HG03575 (cell line): ENCODE measurements at regions not wholly inside any gene's neighbourhood (a gene's known extent, or its start where the extent isn't known, plus 50 kb on each side); places are given as distances from the start of the nearest gene placed in this dataset.
"Not testable (repeated sequence)": the region's sequence is repeated elsewhere in the genome, so short reads cannot be mapped to it uniquely, and the experiment has no call there.

ENCODE experiments used
- ATAC-seq: cut with Tn5 transposase; IDR thresholded peaks from one replicate; pipeline ENCODE4 v1.9.1; 2021; ENCODE audit not compliant: unreplicated experiment, insufficient number of reproducible peaks, low FRiP score; ENCODE audit errors: extremely low read depth

DNA sequence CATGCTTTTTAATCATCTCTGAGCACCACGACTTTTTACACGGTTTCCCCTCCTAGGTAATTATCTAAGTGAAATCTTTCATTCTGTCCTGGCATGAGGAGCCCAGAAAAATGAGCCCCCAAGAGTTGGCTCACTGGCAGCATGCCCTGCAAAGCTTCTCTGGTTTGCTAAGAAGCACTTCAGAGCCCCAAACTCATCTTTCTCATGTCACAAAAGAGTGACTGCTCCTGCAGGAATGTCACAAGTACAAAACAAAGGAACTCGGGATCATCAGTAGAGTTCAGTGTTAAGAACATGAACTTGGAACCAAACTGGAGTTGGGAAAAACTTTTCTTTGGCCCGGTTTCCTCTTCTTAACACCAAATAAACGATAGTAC is 123.9 kb downstream of the FOXB1 start:
- no peak for ATAC-seq

DNA sequence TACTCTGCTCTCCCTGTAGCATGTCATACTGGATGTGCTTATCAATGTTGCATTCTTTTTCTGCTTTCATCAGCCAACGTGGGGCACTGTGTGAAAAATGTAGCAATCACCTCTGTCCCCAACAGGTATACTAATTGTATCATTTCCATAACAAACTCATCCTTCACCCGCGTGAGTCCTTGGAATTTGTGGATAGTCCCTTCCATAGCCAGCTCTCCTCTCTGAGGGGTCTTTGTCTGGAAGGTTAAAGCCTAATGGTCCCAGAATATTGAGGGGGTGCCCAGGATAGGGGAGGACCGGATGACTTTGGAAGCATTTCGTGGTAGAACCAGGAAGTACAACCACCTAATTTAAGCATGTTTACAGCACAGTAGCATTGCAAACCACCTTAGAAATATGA is 124.6 kb downstream of the FOXB1 start:
- no peak for ATAC-seq

DNA sequence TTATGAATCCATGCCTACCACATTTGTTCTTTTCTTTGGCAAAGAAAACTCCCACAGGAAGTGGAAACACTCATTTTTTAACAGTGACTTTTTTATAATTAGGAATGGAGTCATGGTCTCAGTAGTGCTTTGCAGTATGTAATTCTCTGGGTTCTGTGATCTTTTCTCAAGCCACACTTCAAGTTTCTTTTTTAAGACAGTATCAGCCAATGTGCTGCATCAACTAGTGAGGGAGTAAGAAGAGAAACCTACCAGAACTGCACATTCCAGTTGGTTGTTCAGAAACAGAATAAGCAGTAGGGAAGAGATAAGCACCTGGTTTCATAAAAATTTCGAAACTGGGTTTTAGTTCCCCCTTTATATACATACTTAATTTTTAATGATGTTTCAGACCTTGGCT is 126.3 kb downstream of the FOXB1 start:
- no peak for ATAC-seq

DNA sequence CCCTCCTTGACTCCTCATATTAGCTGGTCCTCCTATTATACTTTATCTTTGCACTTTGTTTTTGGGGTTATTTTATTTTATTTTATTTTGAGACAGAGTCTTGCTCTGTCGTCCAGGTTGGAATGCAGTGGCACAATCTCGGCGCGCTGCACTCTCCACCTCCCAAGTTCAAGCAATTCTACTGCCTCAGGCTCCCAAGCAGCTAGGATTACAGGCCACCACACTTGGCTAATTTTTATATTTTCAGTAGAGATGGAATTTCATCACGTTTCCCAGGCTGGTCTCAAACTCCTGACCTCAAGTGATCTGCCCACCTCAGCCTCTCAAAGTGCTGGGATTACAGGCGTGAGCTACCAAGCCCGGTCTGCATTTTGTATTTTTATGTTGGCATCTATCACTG is 126.7 kb downstream of the FOXB1 start:
- ATAC-seq, result no peak

DNA sequence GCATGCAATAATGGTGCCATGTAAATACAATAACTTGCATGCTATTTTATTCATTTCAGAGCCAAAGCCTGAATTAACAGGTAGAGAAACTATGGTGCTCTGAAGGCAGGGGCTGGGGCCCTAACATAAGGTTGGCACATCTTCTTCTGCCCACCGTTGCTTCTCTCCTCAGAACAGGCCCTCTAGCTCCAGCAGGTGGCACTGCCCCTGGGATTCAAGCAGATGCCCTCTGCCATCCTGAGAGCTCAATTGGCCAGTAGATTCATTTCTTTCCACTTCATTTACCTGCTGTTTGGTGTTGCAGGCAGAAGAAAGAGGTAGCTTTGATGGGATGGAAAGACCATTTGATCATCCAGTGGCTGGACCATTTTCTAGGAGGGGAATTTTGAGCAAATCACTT is 130.5 kb downstream of the FOXB1 start:
- ATAC-seq, result no peak

DNA sequence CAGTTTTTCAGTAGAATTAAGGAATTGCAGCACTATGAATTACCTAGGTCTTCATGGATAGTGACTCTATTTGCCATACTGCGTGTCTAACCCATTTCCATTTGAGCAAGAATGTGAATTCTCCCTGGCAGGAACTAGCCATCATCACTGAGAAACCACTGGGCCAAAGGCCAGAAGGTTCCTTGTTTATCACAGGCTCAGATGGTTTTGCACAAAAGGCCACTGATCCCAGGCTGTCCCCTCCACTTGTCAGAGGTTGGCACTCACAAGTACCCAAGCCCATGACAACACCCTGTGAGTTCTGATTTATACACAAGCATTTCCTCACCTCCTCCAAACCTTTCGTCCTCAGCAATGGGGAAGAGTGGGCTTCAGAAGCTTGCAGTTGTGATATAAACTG is 131.8 kb downstream of the FOXB1 start:
- ATAC-seq, result no peak

DNA sequence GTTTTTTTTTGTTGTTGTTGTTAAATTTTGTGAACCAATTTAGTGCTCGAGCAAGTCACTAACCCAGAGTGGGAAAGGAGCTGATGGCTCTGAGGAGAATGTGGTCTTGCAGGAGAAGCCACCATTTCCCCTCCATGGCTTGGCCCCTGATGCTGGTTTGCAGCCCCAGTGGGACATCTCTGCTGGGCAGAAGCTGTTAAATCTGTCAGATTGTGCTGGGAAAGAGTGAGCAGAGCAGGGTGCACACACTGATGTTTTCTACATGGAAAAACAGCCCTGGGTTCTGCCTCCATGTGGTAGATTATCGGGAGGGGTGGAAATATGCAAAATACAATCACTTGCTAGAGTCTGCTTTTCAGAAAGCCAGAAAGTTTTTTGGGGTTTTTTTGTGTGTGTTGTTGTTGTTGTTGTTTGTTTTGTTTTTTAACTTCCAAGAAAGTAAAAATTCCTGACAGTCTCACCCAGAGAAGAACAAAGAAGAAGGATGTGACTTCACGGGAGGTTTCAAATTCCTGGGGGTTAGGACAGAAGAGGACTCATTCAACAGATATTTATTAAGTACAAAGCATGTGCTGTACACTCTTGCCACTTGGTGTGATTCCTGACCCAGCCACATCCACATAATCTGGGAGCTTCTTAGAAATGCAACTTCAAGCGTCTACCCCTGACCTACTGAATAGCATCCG is 133.7 kb downstream of the FOXB1 start:
- ATAC-seq, result no peak

DNA sequence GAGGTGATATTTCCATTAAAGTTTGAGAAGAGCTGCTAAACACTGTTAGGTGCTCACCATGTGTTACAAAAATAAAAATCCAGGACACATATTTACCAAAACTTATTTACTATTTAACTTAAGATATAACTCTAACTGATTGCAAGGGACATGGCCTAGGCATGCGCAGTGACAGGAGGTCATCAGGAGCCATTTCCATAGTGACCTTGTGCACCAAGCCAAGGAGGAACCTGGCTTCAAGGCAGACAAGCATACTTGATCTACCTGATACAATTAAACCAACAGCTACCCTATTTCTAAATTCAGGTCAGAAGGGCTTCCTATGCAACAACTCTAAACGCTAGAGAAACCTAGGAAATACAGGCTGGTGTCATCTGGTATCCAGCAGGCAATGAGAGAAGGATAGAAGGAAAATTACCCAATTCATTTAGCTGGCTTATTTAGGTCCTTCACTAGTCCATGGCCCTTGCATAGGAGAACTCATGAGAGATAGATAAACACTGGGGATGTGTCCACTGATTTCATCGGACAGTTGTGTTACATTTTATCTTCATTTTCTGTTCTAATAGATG is 134.4 kb downstream of the FOXB1 start:
- ATAC-seq, result no peak

DNA sequence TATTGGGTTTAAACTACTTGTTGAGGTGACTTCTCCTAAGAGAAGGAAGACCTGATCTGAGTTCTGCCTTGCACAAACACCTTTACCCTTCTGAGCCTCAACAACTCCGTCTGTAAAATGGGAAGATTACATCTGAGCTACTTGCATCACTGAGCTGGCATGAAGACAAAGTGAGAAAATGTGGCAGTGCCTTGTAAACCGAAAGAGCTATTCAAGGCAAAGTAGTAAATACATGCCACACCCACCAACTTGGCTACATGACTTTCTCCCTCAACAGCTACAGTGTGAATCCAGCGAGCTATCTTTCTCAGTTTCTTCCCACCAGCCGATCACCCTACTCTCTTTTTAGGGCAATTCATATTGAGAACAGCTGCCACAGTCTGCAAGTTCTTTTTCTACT is 148.3 kb downstream of the FOXB1 start:
- no peak for ATAC-seq

DNA sequence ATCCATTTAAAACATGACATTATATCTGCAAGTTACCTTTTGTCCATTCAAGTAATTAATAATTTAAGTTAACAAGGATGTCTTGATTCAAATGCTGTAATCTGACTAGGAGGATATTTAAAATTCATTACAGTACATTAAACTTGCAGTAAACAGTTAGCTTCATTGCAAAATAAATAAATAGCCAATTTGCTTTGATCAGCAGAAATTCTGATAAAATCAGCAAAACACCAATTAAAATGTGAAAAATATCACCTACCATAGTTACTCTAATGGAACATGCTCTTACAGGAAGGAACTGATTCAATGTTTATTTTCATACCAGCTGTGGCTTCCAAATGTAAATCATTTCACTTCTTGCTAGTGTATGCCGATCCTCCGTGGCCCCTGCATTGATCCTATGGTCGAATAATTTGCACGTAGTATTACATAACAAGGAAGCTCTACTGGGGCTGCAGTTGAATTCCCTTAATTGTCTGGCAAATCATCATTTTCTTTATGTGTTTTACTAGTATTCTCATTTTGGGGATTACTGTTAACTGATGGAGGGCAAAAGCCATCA is 150.7 kb downstream of the FOXB1 start:
- no peak for ATAC-seq

DNA sequence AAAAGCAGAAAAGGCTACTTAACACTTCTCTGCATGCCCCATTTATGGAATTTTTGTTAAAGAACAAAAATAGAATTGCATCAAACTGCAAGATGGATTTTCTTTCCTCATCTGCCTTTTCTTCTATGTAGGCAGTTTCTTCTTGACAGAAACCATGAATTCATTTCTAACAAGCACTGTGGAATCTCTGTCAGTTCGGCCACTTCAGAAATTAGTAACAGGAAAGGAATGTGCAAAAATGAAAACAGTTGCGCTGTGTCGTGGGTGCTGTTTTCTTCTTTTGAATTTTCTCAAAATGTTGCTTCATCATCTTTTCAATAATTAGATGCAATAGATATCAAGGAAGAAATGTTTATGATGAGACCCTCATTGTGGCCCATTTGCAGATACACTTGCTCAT is 151.6 kb downstream of the FOXB1 start:
- ATAC-seq, result no peak

DNA sequence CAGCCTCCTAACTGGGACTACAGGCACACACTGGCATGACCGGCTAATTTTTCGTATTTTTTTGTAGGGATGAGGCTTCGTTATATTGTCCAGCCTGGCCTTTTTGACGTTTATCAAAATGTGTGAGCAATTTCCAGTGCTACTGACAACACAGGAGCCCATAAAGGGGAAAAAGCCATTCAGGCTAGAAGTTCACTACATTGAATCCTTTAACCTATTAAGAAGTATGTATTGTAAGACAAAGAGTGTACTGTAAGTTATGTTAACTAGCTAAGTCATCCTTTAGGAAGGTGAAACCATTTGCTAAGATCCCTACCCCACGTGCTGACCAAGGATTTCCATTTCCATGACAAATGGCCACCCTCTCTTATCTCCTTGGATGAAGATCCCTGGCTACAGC is 156.8 kb downstream of the FOXB1 start:
- no peak for ATAC-seq

DNA sequence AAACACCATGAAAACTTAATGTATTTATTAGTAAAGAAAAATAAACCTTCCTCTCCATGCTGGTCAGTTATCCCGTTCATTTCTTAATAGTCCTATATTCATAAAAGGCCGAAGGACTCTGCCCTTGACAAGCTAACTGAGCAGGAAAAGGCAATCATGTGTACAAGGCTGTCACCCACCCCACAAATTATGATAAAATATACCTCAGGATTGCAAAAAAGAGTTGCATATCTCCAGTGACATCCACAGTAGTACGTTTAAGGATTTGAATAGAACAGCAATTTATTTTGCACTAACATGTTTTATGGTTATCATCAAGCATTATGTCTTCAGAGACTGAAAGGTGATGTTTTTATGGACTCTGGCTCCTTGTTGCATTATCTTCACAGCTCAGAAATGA is 157.6 kb downstream of the FOXB1 start:
- no peak for ATAC-seq

DNA sequence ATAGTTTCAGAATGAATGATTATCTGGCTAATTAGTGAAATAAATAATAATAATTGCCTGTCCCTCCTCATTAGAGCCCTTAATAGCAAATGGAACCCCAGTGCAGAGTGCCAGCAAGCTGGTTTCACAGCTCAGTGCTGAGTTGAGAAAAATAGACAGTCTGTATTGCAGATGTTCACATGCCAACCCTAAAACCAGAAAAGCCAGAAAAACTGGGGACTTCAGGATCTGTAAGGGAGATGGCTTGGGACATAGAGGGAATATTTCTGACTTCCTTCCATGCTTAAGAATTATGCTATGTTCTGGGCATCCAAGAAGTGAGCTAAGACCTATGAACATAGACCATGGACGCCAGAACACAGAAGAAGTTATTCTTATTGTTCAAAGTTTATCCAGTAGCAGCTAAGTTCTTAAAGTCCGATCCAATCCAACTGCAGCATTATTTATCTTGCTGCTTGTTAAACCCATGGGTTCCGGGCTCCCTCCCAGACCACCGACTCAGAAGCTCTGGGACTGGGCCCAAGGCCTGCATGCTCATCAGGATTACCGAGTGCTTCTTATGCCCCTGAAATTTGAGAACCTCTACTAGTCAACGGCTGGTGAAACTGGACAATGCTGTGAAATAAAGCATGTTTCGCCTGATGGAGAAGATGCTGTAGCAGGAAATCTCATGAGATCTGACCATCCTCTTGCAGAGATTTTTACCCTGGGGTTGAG is 158.3 kb downstream of the FOXB1 start:
- no peak for ATAC-seq

DNA sequence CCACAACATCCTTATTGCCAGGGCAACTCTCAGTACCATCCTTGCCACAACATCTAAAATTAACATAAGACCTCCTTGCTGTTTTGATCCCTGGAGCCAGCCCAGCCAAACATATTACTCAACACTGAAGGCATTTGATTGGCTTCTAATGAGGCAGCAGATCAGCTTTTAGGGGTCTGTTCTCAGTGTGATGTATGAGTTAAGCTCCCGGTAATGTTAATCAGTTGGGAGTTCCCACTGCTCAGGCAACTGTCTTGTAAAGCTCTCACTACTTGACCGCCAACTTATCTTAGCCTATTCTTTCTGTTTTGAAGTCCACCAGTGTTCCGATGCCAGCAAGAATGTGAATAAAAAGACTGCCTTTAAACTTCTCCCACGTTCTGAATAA is 158.9 kb downstream of the FOXB1 start:
- ATAC-seq, result no peak

DNA sequence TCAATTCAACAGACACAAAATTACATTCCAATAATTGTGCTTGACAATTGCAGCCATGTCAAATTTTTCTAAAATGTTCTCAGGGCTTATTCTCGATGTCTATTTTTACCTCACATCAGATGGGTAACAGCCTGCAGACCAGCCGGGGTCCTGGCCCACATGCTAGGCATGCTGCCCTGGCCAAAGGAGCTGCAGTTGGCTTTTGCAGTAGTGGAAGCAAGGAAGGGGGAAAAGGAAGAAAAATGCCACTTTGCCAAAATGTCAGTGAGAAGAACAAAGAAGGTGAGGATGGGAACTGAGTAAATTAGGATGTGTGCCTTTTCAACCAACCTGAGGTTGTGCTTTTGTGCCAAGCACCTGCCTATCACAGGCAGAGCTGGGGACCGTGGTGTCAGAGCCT is 161.0 kb downstream of the FOXB1 start:
- ATAC-seq, result no peak

DNA sequence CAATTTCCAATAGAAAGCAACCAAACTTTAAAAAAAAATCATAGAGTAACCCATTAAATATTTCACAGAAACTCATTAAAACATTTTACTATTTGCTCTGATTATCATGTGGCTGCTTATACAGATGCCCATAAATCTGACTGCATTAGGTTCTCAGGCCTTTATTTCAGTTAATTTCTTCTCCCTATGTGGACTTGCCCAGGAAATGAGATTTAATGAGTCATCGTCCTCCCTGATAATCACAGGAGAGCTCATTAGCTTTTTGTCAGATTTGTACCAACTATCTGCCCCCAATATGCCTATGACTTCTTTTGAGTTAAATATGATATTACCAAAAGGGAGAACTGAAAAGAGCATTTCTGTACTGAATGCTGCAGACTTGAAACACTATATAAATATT is 168.0 kb downstream of the FOXB1 start:
- no peak for ATAC-seq

DNA sequence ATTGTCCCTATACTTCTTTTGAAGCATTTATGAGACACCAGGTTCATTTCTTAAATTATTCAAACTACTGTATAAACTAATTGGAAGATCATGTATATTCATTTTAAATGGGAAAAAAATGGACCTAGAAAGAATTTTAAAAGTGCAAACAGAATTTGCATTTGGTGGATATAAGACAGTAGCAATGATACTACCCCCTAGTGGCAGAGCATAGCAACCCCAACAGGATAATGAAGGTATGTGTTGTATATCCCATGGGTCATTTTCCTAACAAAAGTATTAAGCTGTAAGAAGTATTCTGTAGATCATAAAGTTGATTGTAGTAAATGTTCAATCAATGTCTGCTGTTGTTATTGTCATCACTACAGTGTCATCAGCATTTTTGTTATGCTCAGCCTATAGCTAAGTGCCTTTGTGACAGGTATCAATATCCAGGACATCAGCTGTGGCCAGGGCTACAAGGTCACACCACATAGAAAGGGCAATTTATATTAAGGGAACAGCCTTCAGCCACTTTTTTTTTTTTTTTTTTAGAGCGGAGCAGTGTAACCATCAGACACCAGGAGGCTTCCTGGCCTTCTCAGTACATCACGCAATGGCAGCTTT is 175.8 kb downstream of the FOXB1 start:
- no peak for ATAC-seq

DNA sequence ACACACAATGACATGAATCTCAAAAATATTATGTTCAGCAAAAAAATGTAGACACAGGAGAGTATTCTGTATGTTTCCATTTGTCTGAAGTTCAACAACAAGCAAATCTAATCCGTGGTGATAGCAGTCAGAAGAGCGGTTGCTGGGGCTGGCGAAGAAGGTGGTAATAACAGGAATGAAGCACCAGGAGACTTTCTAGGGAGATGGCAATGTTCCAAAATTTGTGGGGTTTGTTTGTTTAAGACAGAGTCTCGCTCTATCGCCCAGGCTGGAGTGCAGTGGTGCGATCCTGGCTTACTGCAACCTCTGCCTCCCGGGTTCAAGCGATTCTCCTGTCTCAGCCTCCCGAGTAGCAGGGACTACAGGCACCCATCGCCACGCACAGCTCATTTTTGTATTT is 177.8 kb downstream of the FOXB1 start:
- not testable (repeated sequence) for ATAC-seq

DNA sequence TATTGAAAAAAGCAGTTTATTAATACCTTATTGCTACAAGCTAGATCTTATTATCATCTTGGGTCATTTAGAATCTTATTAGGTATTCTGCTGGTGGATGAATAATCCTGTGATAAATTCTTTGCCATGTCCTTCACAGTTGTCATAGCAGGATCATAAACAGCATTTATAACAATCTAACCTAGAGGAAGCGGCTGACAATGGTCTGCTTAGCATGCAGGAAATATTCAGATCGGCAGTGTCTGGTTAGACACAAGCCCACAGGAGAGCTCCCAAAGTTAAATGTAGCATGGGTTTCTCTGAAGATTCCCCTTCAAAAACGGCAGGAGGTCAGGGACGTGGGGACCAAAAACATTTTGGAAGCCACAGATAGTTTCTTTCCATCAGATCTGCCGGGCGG is 179.3 kb downstream of the FOXB1 start:
- ATAC-seq, result no peak
